ENCODE measurements at regions not wholly inside any gene's neighbourhood (a gene's known extent, or its start where the extent isn't known, plus 50 kb on each side); places are given as distances from the start of the nearest gene placed in this dataset.
"Not testable (repeated sequence)": the region's sequence is repeated elsewhere in the genome, so short reads cannot be mapped to it uniquely, and the experiment has no call there.

GRCh38 chr11:114938799-114939198 is 260.5 kb downstream of the NXPE2 start:
- no peak for DNase-seq (ENCODE audit: low spot score)

GRCh38 chr11:114942207-114942606 is 263.9 kb downstream of the NXPE2 start:
- DNase-seq (ENCODE audit: low spot score), result no peak

- no peak for DNase-seq (ENCODE audit: low spot score)
These were observed 271.5 kb downstream of the NXPE2 start for GRCh38 chr11:114949614-114950351.

GRCh38 chr11:114953039-114953438 is 274.7 kb downstream of the NXPE2 start:
- DNase-seq (ENCODE audit: low spot score), result no peak

- DNase-seq (ENCODE audit: low spot score), result no peak
These were observed 277.6 kb downstream of the NXPE2 start for GRCh38 chr11:114955923-114956322.

- no peak for DNase-seq (ENCODE audit: low spot score)
These were observed 278.2 kb downstream of the NXPE2 start for GRCh38 chr11:114956566-114956965.

GRCh38 chr11:114959953-114960505 is 281.7 kb downstream of the NXPE2 start:
- no peak for DNase-seq (ENCODE audit: low spot score)

- DNase-seq (ENCODE audit: low spot score), result not testable (repeated sequence)
These were observed 282.5 kb downstream of the NXPE2 start for GRCh38 chr11:114960819-114961218.

- no peak for DNase-seq (ENCODE audit: low spot score)
These were observed 286.4 kb downstream of the NXPE2 start for GRCh38 chr11:114964676-114965214.

GRCh38 chr11:114970927-114971645 is 292.8 kb downstream of the NXPE2 start:
- DNase-seq (ENCODE audit: low spot score), result no peak

- DNase-seq (ENCODE audit: low spot score), result no peak
These were observed 293.8 kb downstream of the NXPE2 start for GRCh38 chr11:114972105-114972504.

GRCh38 chr11:114977651-114978050 is 299.3 kb downstream of the NXPE2 start:
- DNase-seq (ENCODE audit: low spot score), result no peak

- DNase-seq (ENCODE audit: low spot score), result no peak
These were observed 303.8 kb downstream of the NXPE2 start for GRCh38 chr11:114982141-114982540.

GRCh38 chr11:114984611-114985163 is 306.4 kb downstream of the NXPE2 start:
- no peak for DNase-seq (ENCODE audit: low spot score)

- no peak for DNase-seq (ENCODE audit: low spot score)
These were observed 308.0 kb downstream of the NXPE2 start for GRCh38 chr11:114986365-114986764.

- no peak for DNase-seq (ENCODE audit: low spot score)
These were observed 308.9 kb downstream of the NXPE2 start for GRCh38 chr11:114987186-114987760.

- DNase-seq (ENCODE audit: low spot score), result no peak
These were observed 310.3 kb downstream of the NXPE2 start for GRCh38 chr11:114988644-114989043.

- DNase-seq (ENCODE audit: low spot score), result no peak
These were observed 311.2 kb downstream of the NXPE2 start for GRCh38 chr11:114989536-114989935.

- DNase-seq (ENCODE audit: low spot score), result no peak
These were observed 327.3 kb downstream of the NXPE2 start for GRCh38 chr11:115005663-115006062.

GRCh38 chr11:115007851-115008250 is 329.5 kb downstream of the NXPE2 start:
- no peak for DNase-seq (ENCODE audit: low spot score)

GRCh38 chr11:115008799-115009198 is 330.5 kb downstream of the NXPE2 start:
- no peak for DNase-seq (ENCODE audit: low spot score)

- DNase-seq (ENCODE audit: low spot score), result no peak
These were observed 339.2 kb downstream of the NXPE2 start for GRCh38 chr11:115017529-115017928.
